HG02623 (cell line): ENCODE measurements at regions not wholly inside any gene's neighbourhood (a gene's known extent, or its start where the extent isn't known, plus 50 kb on each side); places are given as distances from the start of the nearest gene placed in this dataset.

Source experiments
- ATAC-seq: cut with Tn5 transposase; IDR thresholded peaks from one replicate; pipeline ENCODE4 v1.9.1; 2021; ENCODE audit warnings: moderate library complexity; ENCODE audit not compliant: unreplicated experiment

DNA sequence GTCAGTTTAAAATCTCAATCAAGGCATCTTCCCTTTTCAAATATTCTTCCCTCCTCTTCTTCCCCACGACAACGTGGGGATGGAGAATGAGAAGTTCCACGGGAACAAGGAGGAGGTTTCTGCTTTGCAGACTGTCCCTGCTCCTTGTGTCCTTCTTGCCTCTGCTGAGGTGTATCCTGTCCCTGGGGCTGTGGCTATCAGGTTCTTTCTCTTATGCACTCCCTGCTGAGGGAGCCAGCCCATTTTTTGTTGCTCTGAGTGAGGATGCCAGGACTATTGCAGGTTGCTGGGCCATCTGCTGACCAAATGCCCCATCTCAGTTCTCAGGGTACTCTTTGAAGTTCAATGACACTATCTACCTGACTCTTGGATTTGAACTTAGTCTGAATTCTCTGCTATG is 533.6 kb downstream of the RNF144B start:
- ATAC-seq, result no peak

DNA sequence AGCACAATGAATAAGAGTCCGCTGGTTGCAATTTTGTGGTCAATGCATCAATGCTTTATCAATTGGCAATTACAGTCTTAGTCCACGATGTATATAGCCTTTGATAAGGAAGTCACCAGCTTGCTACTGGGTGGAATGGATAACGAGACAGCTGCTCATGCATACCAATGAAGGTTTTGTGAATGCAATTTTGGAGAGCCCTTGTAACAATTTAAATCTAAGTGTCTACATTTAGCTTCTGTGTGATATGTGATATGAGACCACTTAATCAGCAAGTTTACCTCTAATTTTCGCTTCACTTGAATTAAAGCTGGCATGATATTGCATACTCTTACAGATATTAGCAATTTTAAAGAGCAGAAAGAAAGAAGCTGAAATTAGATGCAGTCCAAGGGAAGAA is 543.9 kb downstream of the RNF144B start:
- no peak for ATAC-seq

DNA sequence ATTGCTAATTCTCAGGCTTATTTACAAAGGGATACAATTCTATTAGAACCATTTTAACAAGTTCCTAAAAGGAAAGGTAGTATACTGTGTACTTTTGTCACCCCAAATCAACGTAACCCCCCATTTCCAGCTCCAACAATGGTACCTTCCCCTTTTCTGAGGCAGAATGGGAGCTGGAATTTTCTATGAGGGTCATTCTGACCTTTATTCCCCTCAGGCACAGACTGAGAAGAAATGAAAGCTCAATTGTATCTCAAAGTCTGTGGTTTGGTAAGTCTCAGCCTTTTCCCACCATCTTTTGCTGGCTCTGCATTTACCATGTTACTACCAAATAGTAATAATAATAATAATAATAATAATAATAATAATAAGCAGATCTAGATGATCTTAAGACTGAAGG is 571.0 kb downstream of the RNF144B start:
- no peak for ATAC-seq

DNA sequence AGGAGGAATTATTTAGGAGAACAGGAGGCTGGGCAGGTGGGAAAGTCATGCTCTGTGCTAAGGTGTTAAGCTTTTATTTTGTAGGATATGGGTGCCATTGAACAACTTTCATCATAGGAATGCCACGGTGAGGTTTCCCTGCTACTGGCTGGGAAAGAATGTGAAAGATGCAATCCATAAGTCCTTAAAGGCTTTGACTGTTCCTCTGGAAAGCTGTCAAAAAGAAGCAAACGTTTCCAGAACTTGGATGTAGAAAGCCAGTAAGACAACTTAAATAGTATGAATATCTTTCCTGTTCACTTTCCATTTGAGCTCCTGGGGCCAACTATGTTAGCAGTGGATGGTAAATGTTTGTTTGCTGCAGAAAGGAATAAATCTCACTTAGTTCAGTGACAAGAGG is 574.4 kb downstream of the RNF144B start:
- ATAC-seq, result no peak

DNA sequence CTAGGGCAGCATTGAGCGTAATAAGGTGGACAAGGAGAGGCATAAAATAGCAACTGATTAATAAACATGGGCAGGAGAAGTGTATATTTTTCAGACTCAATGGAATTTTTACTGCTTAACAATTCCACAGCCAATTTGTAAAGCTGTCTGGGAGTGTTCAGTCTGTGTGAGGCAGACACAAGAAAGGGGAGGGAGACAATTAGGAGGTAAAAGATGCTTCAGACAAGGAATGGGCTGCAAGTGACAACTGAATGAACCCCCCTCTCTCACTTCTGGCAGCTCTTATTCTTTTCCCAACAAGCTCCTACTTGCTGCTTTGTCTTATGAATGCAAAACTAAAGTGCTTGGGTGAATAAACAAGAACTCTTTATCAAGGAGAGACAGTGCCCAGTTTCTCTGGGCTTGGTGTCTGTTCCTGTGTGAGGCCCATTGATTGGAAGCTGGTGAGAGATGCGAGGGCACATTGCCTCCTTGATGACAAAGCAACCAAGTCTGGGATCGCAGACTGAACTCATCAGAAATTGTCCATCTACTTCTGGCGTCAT is 575.3 kb downstream of the RNF144B start:
- ATAC-seq, result no peak

DNA sequence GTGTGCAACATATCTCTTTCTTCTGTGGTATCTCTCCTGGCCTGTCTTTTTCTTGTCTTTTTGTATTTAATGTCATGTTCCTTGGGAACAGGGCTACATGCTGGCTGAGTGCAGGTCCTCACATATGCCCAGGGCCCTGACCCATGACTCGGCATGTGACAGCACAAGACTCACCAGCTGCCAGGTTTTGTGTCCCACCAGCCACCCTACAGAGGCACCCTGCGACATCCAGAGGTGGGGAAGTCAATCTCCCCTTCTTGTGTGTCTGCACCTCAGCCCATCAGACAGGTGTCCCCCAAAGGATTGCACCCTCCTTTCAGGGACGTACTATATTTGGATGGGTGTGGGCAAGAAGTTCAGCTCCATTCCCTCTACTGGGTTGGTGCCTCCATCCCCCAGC is 576.3 kb downstream of the RNF144B start:
- no peak for ATAC-seq

DNA sequence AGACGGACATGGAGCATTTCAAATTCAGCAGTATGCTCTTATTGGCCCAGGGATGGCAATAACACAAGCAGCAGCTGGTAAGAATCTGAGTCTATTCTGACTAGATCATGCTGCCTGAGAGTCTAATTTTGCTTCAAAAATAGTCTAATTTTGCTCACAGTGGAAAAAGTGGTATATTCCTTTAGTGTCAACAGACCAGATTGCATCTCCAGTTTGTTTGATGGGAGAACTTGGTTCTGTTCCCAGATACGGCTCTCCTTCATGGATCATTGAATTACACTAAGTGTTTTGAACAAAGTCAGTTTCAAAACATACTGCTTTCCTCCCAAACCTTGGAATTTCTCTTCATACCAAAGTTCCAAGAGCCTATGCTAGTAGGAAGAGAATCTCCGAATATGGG is 586.1 kb downstream of the RNF144B start:
- no peak for ATAC-seq

DNA sequence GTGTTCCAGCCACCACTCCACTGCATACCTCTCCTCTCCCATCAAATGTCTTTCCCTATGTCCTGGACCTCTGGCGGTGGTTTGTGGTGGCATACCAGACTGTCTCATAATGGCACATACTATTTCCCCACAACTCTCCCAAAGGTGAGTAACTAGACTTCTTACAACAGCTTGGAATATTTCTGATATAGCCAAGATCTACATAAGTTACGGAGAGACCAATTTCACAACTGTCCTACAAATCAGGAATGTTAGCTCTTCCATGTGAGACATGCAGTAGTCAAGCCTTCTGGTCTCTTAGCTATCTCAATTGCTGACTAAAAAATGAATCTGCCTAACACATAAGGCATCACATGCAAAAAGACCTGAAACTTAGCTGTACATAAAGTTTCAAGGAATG is 588.9 kb downstream of the RNF144B start:
- ATAC-seq, result no peak

DNA sequence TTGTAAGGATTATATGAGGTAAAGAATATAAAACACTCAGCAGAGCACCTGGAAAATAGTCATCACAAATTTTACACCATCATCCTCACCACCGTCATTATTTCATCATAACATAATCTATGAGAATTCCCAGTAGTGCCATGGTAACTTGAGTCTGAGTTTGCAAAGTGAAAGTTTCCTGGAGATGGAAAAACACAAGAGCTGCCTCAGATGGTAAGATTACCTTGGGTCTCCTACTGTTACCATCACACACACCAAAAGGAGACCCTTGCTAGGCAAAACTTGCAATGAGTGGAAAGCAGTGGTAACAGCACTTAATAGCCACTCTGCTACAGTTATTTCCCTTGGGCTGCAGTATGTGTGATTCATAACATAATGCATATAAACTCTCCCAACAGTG is 589.8 kb downstream of the RNF144B start:
- ATAC-seq, result no peak

DNA sequence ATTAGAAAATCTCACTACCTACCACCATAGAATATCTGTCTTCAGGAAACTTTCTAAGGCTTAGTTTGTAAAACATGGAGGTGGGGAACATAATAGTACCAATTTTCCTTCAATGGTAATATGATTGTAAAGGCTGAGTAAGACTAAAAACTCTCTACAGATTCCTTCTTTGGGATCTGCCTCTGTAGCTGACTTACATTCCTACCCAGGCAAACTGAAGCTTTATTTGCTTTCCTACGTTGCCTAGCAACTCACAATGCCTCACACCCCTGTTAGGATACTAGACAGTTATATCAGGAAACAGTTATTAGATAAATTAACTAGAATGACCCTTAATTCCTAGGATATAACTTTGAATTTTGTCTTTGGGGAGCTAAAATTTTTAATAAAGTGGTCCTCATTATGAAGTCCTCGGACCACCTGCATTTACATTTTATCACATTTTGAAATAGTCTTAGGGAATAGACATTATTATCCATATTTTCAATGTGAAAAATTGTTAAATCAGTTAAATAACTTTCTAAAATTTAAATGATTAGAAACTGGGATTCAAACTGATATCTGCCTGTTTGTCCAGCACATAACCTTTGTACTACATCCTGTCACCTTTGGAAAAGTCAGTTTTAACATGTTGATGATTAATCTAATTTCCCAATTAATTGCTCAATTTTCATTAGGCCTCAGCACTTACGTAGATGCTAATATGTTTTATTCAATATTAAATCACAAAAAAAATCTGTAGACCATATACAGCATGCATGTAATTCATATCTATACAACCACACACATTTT is 591.4 kb downstream of the RNF144B start:
- ATAC-seq, result no peak

DNA sequence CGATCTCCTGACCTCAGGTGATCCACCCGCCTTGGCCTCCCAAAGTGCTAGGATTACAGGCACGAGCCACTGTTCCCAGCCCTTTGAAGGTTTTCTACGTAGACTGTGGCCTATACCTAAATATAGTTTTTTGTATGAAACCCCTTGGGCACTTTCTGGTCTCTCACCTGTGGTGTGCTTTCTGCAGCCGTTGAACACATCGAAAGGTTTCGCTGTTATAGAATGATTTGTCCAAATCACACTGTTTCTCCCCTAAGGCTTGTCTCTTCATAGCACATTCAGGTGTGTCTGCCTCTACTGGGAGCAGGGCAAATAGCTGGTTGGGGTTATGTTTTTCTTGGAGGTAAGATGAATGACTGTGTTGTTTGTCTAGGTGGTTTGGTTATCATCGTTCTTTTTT is 597.9 kb downstream of the RNF144B start:
- ATAC-seq, result no peak

DNA sequence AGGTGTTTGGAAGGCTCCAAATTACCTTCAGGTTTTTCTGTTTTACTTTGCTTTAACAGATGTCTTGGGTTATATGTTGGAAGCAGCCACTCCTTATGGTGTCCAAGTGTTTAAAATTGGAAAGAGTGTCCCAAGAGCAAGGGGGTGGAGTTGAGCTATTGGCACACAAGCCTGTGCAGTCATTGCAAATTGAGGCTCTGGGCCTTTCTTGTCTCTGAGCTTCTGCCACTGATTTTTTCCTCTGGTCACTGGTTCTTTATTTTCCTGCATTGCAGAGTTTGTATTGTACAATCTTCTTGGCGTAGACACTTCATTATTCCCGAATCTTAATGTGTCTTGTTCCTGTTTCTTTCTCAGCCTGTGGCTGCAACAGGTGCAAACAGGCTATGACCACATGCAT is 598.8 kb downstream of the RNF144B start:
- ATAC-seq, result no peak

DNA sequence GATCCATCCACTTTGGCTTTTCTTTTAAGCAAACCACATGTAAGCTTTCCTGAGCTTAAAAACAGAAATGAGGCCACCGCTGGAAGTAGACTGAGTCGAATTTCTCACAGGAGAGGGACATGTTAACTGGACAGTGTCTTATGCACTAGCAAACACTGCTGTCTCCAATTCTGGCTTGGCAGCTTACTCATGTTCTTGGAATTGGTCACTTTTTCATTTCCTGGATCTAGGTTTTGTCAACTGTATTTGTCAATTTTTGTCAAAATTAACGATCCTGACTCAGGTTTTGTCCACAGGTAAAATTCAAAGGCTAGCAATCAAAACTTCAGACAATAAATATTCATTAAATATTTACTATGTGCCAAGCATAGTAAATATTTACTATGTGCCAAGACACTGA is 601.5 kb downstream of the RNF144B start:
- no peak for ATAC-seq

DNA sequence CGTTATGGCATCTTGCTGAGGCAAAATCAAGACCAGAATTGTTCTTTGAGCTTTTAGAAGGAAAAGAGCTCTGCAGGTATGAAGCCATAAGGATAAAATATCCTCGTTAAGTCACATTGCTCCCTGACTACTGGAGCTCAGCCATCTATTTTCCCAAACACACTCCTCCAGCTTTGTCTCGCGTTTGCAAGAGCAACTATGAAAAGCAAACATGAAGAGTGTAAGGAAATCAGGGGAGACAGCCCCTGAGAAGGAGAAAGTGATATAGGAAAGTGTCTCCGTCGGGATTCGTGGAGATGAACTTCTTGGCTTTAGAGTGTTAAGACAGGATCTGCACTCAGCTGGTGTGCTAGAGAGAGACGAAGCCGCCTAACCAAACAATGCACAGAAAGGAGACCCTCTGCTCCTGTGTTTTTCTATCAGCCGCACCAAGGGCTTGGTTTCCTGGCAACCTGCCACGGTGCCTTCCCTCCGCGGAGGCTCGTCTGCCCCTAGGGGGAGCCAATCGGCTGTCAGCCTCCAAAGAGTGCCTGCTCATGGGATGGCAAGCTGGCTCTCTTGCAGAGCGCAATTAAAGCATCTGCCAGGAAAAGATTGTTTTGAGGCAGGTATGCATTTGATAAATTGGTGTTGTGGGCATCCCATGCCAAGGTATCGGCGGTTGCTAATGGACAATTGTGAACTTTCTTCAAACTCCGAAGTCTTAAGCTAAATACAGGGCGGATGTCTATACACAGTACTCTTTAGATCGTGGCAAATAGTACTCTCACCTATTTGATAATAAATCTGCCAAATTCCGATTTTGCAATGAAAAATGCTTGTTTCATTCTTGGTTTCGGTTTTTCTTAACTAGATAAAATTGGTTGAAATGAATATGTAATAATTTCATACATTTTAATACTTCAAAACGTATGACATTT is 603.2 kb downstream of the RNF144B start:
- ATAC-seq, result peak; percentile 75

DNA sequence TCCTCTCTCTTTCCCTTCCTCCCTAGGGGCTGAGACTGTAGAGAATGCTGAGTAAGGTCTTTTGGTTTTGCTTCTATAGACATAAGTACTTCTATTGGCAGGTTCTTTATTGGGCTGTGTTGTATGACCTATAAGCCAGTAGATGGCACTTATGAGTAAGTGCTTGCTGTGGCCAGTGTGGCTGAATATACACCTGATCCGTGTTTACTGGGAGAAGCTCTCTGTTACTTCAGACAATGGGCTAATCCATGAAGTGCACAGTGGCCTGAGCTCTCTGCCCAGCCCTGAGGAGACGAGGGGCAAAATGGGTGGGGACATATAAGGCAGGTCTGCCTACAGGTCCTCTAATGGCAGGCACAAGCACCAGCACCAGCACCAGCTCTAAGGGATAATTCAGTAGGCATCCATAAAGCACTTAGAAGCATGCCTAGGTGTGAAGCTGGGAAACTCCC is 610.3 kb downstream of the RNF144B start:
- peak; percentile 96 for ATAC-seq

DNA sequence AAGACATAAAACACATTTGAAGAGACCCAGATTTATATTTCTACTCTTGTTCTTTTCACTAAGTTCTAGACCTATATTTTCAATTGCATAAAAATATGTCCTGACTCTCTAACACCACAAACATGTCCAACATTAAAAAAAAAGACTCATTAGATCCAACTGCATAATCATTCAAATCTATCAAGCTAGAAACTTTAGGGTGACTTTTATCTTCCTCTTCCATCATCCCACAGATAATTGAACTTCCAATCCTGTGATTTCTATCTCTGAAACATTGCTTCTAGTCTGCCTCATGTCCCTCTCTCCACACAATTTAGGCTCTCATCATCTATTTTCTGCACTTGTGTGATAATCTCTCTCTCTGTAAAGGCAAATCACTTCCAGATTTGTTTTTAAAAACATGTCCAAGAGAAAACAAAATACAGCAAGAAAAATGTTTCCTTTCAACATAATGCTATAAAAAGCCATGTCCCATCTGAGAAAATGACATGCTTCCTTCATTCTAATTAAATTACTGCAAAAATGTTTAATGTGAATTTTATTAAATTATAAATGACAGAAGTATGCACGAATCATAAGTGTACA is 615.9 kb downstream of the RNF144B start:
- ATAC-seq, result no peak

DNA sequence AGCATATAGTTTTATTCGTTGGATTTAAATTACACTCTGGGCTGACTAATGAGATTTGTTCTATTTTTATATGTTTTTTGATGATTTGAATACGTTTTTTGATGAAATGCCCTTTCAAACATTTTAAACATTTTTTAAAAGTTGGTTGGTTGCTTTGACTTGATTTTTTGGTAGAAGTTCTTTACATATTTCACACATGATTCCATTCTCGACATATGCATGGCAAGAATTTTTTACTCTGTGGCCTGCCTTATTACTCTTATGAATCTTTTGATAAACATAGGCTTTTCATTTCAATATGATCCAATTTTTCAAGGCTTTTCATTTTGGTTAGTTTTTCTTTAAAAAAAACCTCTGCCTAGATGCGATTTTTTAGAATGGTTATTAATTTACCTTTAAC is 617.0 kb downstream of the RNF144B start:
- no peak for ATAC-seq

DNA sequence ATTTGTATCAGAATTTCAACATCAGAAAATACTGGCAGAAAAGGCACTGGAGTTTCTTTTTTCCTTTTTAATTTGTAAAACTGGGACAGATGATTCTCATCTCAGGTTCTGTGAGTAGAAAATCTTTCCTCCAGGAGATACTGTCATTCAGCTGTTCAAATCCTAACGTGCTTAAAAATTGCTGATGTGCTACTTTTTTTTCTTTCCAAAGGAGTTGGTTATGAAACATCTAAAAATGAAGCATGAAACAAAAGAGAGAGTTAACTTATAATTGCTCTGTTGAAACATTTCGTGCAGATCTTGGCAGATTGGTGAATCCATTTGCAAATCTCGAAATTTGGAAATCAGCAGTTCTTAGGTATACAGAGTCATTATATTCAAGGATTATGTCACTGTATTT is 622.6 kb downstream of the RNF144B start:
- no peak for ATAC-seq

DNA sequence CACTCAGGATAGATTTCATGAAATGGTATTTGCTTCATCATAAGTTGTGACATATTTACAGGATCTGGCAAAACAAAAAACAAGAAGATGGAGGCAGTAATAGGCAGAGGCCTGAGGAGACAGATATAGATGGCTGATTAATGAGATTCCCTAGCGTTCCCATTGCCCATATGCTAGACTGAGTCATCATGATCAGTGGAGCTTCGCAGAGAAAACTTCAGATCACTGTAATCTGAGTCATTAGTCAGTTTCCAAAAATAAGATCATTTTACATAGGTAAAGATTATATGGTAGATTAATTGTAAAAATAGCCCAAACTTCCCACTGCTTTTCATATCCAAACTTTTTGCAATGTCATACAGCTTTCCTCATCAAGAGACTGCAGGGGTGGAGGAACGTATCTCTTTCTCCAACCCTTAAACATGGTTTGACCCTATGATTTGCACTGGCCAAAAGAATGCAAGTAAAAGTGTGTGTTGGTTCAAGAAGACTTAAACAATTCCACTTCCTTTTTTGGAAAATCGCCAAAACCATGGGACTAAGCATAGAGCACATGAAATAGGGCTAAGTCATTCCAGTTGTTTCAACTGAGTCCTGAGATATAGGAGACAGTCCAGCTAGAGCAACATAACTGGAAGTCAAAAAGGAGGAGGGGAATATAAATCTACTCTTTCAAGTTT is 626.0 kb downstream of the RNF144B start:
- no peak for ATAC-seq

DNA sequence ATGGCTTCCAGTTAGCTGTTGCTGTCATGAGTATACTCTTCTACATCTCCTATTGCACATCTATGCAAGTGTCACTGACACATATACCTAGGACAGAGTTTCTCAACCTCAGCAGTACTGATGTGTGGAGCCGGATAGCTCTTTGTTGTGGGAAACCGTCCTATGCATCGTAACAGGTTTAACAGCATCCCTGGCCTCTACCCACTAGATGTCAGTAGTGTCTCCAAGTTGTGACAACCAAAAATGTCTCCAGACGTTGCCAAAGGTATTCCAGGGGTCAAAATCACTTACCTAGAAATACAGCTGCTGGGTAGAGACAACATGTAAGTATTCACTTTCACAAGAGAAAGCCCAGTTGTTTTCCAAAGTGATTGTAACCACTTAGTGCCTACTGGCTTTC is 637.6 kb downstream of the RNF144B start:
- no peak for ATAC-seq

DNA sequence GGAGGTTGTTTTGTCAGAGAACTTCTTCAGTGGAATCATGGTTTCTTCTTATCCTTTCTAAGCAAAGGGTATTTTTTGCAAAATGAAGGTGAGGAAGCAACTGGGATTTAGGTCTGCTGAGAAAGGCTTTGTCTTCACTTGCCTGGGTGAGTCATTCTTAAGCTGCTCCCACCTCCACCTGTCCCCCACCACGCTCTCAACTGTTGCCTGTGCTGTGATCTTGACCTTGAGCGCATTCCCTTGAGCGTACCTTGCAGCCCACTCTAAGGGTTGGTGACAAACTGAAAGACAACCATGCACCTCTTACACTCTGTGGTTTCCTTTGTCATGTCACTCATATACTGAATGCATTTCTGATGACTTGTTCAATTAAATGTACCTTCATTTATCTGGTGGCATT is 641.1 kb downstream of the RNF144B start:
- no peak for ATAC-seq
